ENCODE measurements at regions not wholly inside any gene's neighbourhood (a gene's known extent, or its start where the extent isn't known, plus 50 kb on each side); places are given as distances from the start of the nearest gene placed in this dataset.

GRCh38 chr3:116841003-116841735 lies 131.6 kb downstream of the TUSC7 start:
- no peaks in the 10 kb centered on the region for H3K27me3 ChIP-seq (ENCODE audit: insufficient read depth in 3 of 3, low read length in 2 of 3)
- intact Hi-C loops (cut with DNase I), result no loop called here
- H3K4me1 ChIP-seq, result no peaks in the 10 kb centered on the region
- H3K27ac ChIP-seq, result no peak overlapping the region
- H3K4me3 ChIP-seq, result no peak overlapping the region
- H3K9me3 ChIP-seq, result no peaks in the 10 kb centered on the region
- TF ChIP-seq, protein P1, sequence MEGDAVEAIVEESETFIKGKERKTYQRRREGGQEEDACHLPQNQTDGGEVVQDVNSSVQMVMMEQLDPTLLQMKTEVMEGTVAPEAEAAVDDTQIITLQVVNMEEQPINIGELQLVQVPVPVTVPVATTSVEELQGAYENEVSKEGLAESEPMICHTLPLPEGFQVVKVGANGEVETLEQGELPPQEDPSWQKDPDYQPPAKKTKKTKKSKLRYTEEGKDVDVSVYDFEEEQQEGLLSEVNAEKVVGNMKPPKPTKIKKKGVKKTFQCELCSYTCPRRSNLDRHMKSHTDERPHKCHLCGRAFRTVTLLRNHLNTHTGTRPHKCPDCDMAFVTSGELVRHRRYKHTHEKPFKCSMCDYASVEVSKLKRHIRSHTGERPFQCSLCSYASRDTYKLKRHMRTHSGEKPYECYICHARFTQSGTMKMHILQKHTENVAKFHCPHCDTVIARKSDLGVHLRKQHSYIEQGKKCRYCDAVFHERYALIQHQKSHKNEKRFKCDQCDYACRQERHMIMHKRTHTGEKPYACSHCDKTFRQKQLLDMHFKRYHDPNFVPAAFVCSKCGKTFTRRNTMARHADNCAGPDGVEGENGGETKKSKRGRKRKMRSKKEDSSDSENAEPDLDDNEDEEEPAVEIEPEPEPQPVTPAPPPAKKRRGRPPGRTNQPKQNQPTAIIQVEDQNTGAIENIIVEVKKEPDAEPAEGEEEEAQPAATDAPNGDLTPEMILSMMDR (IDR thresholded peaks at IDR 0.05), result no peak
- ATAC-seq (no peak), DNase-seq (no peak)
- WGBS, 3 donors, result 53 to 58% (median 56%) methylated on average over 6 of the region's 6 CpGs
- H3K36me3 ChIP-seq (ENCODE audit: insufficient read depth in 1 of 2, low read depth in 1 of 2), result no peaks in the 10 kb centered on the region

DNA sequence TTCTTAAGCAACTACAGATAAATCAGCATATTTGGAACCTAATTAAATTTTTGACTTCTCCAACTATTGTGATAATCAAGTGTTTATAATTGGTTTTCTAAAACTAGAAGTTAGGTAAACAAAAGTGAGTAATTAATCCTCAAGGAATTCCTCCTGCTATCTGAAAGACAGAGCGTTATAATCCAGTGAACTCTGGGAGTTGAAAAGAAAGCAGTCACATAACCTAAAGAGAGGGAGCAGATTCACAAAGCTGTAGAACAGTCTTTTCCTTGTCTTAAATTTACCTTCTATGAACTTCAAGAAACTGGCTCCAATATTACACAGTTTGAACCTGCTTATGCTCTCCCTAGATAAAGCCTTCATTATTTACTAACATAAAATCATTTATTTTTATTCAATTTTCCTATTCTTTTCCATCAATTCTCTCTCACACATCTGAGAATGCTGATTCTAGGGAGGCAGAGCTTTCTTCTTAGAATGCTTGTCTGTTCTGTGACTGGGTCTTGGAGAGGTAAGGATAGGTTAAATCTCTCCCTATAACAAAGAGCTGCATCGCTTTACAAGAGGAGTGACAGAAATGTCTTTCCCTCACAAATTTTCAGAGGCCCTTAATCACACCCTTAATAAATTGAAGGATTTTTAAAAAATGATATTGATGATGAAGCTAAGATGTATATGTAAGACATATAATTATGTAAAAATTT lies 132.8 kb downstream of the TUSC7 start:
- 27 to 41% (median 34%) methylated on average over 2 of the region's 2 CpGs for whole genome bisulfite sequencing, 3 donors
- Histone ChIP-seq H3K27me3 (ENCODE audit: insufficient read depth in 3 of 3, low read length in 2 of 3) (no peaks in the 10 kb centered on the region), H3K27ac (no peak overlapping the region), H3K4me1 (no peaks in the 10 kb centered on the region), H3K4me3 (no peak overlapping the region), H3K36me3 (ENCODE audit: insufficient read depth in 1 of 2, low read depth in 1 of 2) (no peaks in the 10 kb centered on the region), H3K9me3 (no peaks in the 10 kb centered on the region)
- intact Hi-C loops (cut with DNase I), result no loop called here
- DNase-seq (no peak), ATAC-seq (no peak)
- TF ChIP-seq, protein P1 (IDR thresholded peaks at IDR 0.05), result no peak

DNA sequence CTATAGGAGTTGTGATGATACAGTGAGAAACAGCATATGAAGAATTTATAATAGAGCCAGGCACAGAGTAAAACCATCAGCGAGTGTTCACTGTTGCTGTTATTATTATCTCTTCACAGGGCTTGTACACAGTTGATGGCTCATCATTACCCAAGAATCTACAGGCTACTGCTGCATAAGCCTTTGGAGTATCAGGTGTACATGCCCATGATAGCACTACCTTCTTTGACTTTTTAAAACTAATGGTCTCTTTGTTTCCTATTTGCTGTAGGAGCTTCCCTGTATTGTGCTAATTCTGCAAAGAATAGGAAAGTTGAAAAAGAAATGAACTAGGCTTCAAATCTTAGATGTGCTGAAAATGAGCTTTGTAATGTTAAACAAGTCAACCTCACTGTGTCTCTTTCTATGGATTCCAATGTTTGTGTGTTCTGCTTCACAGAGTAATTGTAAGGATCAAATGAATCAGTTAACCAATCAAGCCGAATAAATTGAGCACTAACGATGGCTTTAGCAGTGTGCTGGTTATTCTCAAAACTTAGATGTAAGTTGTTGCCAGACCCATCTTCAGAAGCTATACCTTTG lies 138.8 kb downstream of the TUSC7 start:
- intact Hi-C loops (cut with DNase I), result no loop called here
- WGBS, 3 donors, result 64 to 67% (median 66%) methylated on average over 3 of the region's 3 CpGs
- no peak for ATAC-seq
- no peaks in the 10 kb centered on the region for H3K9me3 ChIP-seq
- TF ChIP-seq, protein P1 (IDR thresholded peaks at IDR 0.05), result no peak
- H3K4me3 ChIP-seq, result no peak overlapping the region
- H3K27ac ChIP-seq, result no peak overlapping the region
- H3K4me1 ChIP-seq, result no peaks in the 10 kb centered on the region
- H3K36me3 ChIP-seq (ENCODE audit: insufficient read depth in 1 of 2, low read depth in 1 of 2), result no peaks in the 10 kb centered on the region
- no peaks in the 10 kb centered on the region for H3K27me3 ChIP-seq (ENCODE audit: insufficient read depth in 3 of 3, low read length in 2 of 3)
- no peak for DNase-seq

GRCh38 chr3:116849261-116849688 lies 139.7 kb downstream of the TUSC7 start:
- Histone ChIP-seq H3K27me3 (ENCODE audit: insufficient read depth in 3 of 3, low read length in 2 of 3) (no peaks in the 10 kb centered on the region), H3K4me1 (no peaks in the 10 kb centered on the region), H3K27ac (no peak overlapping the region), H3K36me3 (ENCODE audit: insufficient read depth in 1 of 2, low read depth in 1 of 2) (no peaks in the 10 kb centered on the region), H3K9me3 (no peaks in the 10 kb centered on the region), H3K4me3 (no peak overlapping the region)
- intact Hi-C loops (cut with DNase I), result no loop called here
- DNase-seq (no peak), ATAC-seq (no peak)
- WGBS, 3 donors, result 31 to 41% (median 33%) methylated on average over 3 of the region's 3 CpGs
- TF ChIP-seq, protein P1 (IDR thresholded peaks at IDR 0.05), result no peak
